ENCODE measurements at regions not wholly inside any gene's neighbourhood (a gene's known extent, or its start where the extent isn't known, plus 50 kb on each side); places are given as distances from the start of the nearest gene placed in this dataset.

- DNase-seq, result no peak
Observed at GRCh38 chr1:38569932-38570656, 289.5 kb downstream of the RRAGC start.

GRCh38 chr1:38568061-38568857 lies 291.3 kb downstream of the RRAGC start:
- no peak for DNase-seq

- DNase-seq, result no peak
Observed at GRCh38 chr1:38567401-38567800, 292.2 kb downstream of the RRAGC start.

- no peak for DNase-seq
Observed at GRCh38 chr1:38565020-38565491, 294.5 kb downstream of the RRAGC start.

DNA sequence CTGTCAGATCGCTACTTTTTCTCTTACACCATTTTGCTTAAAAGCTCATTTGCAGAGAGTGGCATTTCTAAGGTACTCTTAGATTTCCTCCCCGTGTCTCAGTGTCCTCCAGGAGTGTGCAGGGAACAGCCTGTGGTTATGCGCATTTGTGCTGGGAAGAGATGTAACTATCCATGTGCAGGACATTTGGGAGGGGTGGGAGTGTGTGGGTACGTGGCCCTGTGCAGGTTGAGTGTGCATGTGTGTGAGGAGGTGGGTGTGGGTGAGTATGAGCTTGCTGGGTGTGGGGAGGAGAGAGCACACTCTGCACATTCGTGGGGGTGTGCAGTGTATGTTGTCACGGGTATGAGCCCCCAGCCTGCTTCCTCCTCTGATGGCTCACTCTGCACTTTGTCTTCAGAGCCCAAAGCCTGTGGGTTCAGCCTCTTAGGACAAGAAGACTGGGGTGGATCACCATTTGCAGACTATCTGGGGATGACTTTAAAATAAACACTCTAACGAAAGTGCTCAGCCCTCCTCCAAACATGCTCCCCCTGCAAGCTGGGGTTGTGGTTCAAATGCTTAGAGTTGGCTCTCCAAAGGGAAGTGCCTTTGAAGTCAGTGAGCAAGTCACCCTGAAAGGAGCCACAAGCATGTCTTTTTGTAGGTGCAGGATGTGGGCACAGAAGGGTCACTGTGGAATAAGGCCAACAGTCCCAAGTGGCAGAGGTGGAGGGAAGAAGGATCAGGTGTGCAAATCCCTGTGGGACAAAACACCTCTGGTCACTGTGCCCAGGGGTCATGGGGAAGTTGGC lies 295.4 kb downstream of the RRAGC start:
- no peak for DNase-seq

GRCh38 chr1:38561725-38562124 lies 297.8 kb downstream of the RRAGC start:
- no peak for DNase-seq

DNA sequence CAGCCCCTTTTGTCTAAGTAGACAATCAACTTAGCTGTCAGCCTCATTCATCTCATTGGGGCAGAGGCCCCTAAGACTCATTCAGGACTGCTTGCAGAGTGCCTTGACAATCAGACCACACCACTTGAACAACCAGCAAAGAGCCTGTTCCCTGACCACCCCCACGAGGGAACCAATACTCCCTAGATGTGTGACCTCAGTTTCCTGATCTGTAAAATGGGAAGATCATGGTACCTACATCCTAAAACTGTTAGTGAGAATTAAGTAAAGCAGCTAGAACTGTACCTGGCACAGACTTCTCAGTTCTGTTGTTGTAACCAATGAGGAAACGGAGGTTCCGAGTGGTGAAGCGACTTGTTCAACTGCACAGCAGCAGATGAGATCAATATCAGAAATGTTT lies 298.5 kb downstream of the RRAGC start:
- no peak for DNase-seq

GRCh38 chr1:38560457-38560856 lies 299.1 kb downstream of the RRAGC start:
- DNase-seq, result no peak

DNA sequence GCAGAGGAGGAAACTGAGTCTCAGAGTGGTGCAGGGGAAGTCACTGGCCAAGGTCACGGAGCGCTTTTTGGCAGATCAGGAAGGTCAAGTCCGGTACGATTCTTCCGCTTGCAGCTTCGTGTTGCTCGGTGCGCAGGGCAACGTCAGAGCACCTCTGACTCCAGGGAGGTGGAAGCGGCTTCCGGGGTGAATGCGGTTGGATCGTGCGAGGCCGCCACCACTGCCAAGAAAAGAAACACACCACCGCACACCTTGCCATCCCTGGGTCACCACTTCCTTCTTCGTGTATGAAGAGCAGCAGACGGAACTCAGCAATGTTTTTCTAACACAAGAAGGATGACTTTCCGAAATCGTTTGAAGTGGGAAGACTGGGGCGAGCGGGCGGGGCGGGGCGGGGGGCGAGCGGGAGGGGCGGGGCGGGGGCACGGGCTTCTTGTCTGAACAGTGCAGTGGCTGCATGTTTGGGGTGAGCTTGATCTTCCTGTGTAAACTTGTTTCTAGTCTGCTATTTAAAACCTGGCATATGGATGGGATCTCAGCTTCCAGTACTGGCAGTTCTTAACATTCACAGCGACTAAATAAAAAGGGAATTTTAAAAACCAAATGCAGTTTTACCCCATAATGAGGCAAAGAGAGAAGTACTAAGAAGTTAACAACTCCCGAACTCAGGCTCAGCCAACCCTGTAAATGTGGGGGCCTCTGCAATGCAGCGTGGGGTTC lies 300.0 kb downstream of the RRAGC start:
- DNase-seq, result peak; percentile 84

- DNase-seq, result no peak
Observed at GRCh38 chr1:38558500-38559445, 300.8 kb downstream of the RRAGC start.

- no peak for DNase-seq
Observed at GRCh38 chr1:38558055-38558454, 301.5 kb downstream of the RRAGC start.

DNA sequence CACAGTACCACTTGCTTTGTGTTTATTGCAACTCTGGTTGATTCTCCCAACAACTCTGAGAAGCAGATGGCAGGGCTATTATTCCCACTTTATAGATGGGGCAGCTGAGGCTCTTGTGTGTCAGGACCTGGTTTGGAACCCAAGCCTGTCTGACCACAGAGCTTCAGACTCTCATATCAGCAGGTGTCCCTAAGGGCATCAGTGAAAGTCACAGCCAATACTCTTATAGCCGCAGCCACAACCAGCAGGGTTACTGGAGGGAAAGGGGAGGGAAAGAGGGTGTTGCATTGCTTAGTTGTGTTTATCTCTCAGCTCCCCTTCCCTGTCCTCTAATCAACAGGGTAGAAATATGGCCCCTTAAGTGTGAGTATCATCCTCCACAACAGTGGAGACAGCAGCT lies 304.0 kb downstream of the RRAGC start:
- no peak for DNase-seq

DNA sequence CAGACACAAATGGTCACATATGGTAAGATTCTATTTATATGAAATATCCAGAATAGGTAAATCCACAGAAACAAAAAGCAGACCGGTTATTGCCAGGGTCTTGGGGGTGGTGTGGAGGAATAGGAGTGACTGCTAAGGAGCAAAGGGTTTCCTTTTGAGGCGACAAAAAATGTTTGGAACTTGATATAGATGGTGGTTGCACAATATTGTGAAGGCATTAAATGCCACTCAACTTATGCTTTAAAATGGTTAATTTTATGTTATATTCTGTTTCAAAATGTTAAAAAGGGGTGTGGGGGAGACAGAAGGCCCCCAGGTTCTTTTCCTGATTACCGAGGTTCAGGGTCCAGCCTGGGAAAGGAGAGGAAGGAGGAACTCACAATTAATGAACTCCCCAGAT lies 304.4 kb downstream of the RRAGC start:
- no peak for DNase-seq

GRCh38 chr1:38551318-38552307 lies 308.0 kb downstream of the RRAGC start:
- DNase-seq, result no peak

DNA sequence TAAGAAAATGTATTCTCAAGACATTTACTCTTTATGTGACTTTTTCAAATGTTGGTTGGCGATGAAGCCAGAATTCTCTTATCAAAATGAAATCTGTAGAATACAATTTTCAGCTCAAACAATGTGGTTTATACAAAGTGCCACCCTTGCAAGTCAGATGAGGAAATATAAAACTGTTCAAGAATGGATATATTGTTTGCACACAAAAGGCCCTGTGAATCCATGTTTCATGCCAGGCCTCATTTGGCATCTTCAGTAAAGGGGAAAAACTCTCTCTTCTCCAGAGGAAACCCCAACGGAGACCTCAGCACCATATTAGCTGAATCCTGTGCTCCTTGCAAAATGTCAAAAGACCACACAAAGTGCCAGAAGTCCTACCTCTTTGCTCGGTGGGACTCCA lies 310.4 kb downstream of the RRAGC start:
- DNase-seq, result no peak

- DNase-seq, result no peak
Observed at GRCh38 chr1:38547321-38547720, 312.3 kb downstream of the RRAGC start.

DNA sequence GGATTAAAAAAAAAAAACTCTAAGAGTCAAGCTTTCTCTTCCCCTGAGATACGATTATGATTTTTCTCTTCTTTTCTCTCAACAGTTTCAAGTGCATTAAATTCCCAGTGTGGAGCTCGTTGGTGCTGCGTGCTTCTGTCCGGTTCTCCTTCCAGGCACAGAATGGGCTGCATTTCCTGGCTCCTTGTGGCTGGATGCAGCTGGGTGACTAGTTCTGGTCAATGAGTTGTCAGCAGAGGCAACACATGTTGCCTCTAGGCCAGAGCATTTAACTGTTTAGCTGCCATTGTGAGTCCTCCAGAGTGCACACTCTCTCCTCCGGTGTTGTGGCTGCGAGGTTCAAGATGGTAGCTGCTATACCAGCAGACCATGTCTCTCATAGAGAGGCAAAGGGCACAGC lies 312.9 kb downstream of the RRAGC start:
- DNase-seq, result no peak

DNA sequence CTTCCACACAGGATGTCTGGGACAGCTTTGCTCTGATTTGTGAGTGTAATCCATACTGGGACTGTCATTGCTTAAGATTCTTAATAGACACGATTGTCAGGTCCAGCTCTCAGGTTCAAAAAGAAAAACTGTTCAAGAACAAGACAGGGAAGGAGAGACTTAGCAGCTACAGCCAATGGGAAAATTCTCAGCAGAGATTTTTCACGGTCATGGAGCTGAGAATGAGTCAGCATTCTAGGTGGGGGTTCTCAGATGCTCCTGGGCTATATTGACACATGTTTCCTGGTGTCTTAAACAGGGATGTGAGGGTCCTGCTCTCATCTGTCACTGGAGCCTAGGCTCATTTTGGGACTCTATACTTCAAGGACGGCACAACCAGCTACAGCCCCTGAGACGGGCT lies 318.3 kb downstream of the RRAGC start:
- DNase-seq, result no peak

- no peak for DNase-seq
Observed at GRCh38 chr1:38539931-38540330, 319.6 kb downstream of the RRAGC start.

DNA sequence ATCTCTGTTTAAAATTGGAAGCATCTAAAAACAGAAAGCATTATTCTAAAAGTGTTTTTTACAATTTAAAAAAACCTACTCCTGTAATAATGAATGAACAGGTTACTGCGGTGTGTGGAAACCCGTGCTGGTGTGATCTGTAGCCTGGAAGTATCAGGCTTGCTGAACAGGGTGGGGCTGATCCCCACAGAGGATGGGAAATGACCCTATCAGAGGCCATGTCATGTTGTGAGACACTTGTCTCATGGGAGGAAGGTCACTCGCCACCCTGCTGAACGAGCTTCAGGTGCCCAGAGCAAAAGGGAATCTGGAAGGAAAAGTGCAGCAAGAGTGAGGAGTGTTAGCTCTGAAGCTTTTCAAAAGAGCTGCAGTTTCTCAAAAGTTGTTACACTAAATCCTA lies 320.7 kb downstream of the RRAGC start:
- no peak for DNase-seq
